NCI-H1436 treated with DMSO at 0.1 percent for 48 hours (cell line): ENCODE measurements at regions not wholly inside any gene's neighbourhood (a gene's known extent, or its start where the extent isn't known, plus 50 kb on each side); places are given as distances from the start of the nearest gene placed in this dataset.
"Not testable (repeated sequence)": the region's sequence is repeated elsewhere in the genome, so short reads cannot be mapped to it uniquely, and the experiment has no call there.

Experiments
- DNase-seq: peaks from one replicate; lab custom pipeline; 2025; lab: John Stamatoyannopoulos, UW

- no peak for DNase-seq
These were observed 120.2 kb upstream of the CREB1 start for GRCh38 chr2:207409517-207409916.

GRCh38 chr2:207412787-207413310 lies 116.9 kb upstream of the CREB1 start:
- DNase-seq, result no peak

GRCh38 chr2:207413376-207413907 lies 116.3 kb upstream of the CREB1 start:
- no peak for DNase-seq

- no peak for DNase-seq
These were observed 113.7 kb upstream of the CREB1 start for GRCh38 chr2:207416111-207416510.

GRCh38 chr2:207416900-207417299 lies 112.9 kb upstream of the CREB1 start:
- DNase-seq, result no peak

- DNase-seq, result no peak
These were observed 112.5 kb upstream of the CREB1 start for GRCh38 chr2:207417301-207417718.

- no peak for DNase-seq
These were observed 111.3 kb upstream of the CREB1 start for GRCh38 chr2:207418419-207418818.

GRCh38 chr2:207419331-207419730 lies 110.4 kb upstream of the CREB1 start:
- no peak for DNase-seq

GRCh38 chr2:207421671-207422070 lies 108.1 kb upstream of the CREB1 start:
- DNase-seq, result no peak

- no peak for DNase-seq
These were observed 107.4 kb upstream of the CREB1 start for GRCh38 chr2:207422380-207422779.

GRCh38 chr2:207423886-207424285 lies 105.9 kb upstream of the CREB1 start:
- no peak for DNase-seq

GRCh38 chr2:207427986-207428385 lies 101.8 kb upstream of the CREB1 start:
- no peak for DNase-seq

GRCh38 chr2:207428573-207428972 lies 101.2 kb upstream of the CREB1 start:
- DNase-seq, result no peak

- no peak for DNase-seq
These were observed 97.3 kb upstream of the CREB1 start for GRCh38 chr2:207432453-207432852.

- no peak for DNase-seq
These were observed 95.5 kb upstream of the CREB1 start for GRCh38 chr2:207434306-207434705.

GRCh38 chr2:207434899-207435465 lies 94.8 kb upstream of the CREB1 start:
- no peak for DNase-seq

- DNase-seq, result no peak
These were observed 92.6 kb upstream of the CREB1 start for GRCh38 chr2:207437136-207437523.

- no peak for DNase-seq
These were observed 92.1 kb upstream of the CREB1 start for GRCh38 chr2:207437524-207438143.

GRCh38 chr2:207438414-207439126 lies 91.2 kb upstream of the CREB1 start:
- no peak for DNase-seq

- DNase-seq, result not testable (repeated sequence)
These were observed 89.9 kb upstream of the CREB1 start for GRCh38 chr2:207439881-207440280.

GRCh38 chr2:207444756-207445155 lies 85.0 kb upstream of the CREB1 start:
- no peak for DNase-seq

- no peak for DNase-seq
These were observed 83.1 kb upstream of the CREB1 start for GRCh38 chr2:207446653-207447052.

- no peak for DNase-seq
These were observed 81.8 kb upstream of the CREB1 start for GRCh38 chr2:207448006-207448405.
